HG02571 (cell line): ENCODE measurements at regions not wholly inside any gene's neighbourhood (a gene's known extent, or its start where the extent isn't known, plus 50 kb on each side); places are given as distances from the start of the nearest gene placed in this dataset.

Source experiments
- ATAC-seq: cut with Tn5 transposase; IDR thresholded peaks from one replicate; pipeline ENCODE4 v1.9.1; 2021; ENCODE audit warnings: mild to moderate bottlenecking, moderate library complexity; ENCODE audit not compliant: unreplicated experiment

DNA sequence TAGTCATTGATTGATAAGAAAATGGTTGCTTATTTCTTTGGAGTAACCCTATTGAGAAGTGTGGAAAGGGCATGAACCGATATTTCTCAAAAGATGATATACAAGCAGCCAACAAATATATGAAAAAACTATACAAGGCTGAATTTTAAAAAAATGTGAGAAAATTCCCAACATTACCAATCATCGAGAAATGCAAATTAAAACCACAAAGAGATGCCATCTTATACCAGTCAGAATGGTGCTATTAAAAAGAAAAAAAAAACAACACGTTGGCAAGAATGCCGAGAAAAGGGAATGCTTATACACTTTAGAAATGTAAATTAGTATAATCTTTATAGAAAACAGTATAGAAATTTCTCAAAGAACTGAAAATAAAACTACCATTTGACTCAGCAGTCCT lies 77.7 kb upstream of the ROBO1 start:
- no peak for ATAC-seq

DNA sequence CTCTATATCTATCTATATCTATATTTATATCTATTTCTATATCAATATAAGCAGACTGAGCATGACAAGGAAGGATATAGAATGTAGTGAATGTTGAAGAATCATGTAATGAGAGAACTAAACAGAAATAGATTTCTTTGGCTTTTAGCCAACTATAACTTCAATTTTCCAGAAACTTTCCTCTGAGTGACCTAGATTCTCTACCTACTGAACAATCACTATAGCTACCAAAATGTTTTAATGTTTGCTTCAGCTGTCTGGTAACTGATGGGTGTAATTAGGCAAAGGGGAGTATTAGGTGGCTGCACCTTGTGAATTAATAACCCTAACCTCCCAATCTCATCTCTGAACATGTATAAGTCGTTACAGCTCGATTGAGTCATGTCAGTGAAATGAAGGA lies 76.4 kb upstream of the ROBO1 start:
- no peak for ATAC-seq

DNA sequence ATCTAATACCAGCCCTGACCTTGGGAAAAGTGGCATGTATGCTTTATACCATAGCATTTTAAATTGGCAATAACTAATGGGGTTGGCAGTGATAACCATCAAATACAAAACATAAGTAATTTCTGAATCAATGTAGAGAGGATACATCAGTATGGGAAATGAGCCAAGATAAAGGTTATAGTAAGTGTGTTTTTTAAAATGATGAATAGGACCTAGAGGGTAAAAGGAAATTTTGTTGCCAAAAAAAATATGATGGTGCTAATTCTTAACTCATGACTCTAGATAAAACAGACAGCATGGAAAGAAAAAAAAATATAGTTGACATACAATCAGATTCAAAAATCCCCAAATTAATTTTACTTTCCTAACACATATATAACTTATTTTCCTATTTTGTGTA lies 75.4 kb upstream of the ROBO1 start:
- no peak for ATAC-seq

DNA sequence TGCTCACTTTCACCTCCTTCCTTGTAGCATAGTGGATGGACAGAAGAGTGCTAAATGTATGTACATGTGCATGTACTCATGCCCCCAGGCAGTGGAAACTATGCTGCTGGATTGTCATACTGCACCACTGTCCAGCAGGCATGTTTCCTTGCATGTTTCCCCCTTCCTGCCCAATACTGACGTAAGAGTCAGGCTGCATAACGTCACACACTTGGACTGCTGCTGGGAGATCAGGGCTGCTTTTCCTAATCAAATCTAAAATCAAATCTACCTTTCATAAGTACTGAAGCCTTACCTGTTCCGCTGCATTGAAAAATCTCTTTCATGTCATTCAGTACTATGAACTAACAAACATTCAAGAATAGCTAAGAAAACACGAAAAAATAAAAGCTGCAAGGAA lies 67.9 kb upstream of the ROBO1 start:
- ATAC-seq, result no peak

DNA sequence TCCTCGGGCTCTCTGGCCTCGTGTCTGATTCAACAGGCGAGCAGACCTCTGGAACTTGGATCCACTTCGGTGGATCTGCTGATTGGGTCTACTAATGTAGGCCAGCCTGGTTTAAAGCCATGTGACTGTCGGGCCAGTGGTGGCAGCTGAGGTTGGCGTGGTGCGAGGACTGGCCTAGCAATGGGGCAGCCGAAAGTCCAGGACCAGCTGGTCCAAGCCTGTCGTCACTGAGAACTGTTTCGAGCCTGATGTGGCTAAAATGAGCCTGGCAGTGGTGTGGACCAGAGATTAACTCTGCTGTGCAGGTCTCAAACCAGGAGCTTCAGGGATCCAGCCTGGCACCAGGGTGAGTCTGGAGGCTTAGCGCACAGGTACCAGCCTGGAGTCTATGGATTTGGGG lies 56.4 kb upstream of the ROBO1 start:
- no peak for ATAC-seq

DNA sequence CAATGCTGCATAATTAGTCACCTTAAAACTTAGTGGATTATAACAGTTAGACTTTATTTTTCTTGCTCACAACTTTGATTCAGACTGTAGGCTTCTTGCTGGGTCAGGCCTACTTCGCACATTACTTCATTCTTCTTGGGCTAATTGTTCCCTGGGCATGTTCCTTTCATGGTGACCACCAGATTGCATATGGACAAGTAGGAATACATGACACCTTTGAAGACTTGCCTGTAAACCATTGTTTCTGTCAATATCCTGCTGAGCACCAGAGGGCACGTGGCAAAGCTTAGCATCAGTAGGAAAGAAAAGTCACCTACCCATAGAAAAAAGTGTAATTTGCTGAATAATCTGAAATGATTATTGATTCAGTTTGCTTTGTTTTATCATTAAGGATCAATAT lies 54.3 kb upstream of the ROBO1 start:
- ATAC-seq, result no peak

DNA sequence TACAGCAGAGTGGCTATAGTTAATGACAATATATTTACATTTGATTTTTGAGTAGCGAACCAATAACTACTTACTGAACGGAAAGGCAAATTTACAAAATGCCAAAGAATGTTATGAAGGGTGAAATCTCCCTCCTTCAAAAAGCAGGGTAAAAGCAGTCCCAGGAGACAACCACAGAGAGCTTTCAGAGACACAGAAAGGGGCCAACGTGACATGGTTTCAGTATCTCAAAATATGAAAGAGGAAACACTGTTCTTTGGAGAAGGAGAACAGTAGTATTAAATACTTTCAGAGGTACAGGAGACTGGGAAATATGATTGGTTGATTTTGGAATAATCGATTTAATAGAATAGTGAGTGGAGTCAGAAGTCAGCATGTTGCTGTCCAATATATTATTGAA lies 52.3 kb upstream of the ROBO1 start:
- ATAC-seq, result no peak

DNA sequence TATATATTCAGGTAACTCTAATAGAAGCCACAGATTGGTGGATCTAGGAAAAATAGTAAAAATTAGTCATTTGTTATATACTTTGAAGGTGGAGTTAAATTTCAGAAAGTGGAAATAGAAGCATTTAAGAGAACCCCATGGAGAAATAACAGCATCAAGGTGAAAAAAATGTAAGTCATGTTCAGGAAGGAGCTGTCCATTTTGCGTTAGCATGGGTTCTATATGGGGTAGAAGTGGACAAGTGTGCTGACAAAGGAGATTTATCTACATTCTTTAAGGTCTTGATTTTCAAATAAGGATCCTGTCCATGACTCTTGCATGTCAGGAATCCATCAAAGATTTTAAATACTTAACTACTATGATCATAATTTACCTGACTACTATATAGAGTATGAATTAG lies 50.2 kb upstream of the ROBO1 start:
- no peak for ATAC-seq
